Small intestine (tissue), 7 donors: ENCODE measurements at regions not wholly inside any gene's neighbourhood (a gene's known extent, or its start where the extent isn't known, plus 50 kb on each side); places are given as distances from the start of the nearest gene placed in this dataset.

Experiments used
- DNase-seq, 2 donors: peaks; one replicate each; pipeline versions ENCODE4 v3.0.0 to v3.0.0-alpha.2; 2013
- FAIRE-seq: peaks from 2 replicates; lab custom pipeline; 2012; peaks lifted over from hg19 to GRCh38; lab: Jason Lieb, UNC
- H3K27ac ChIP-seq, 3 donors: one replicate each; pipeline ENCODE4 v1.5.1; 2013; ENCODE audit warnings: low read length in 2 of 3, mild to moderate bottlenecking in 2 of 3, control low read depth in 1 of 3, inconsistent platforms in 1 of 3, low read depth in 1 of 3, moderate library complexity in 1 of 3
- H3K27me3 ChIP-seq, 3 donors: one replicate each; pipeline ENCODE4 v1.6.1; 2013; ENCODE audit warnings: low read length in 3 of 3, inconsistent platforms in 1 of 3; ENCODE audit not compliant: control insufficient read depth in 3 of 3, insufficient read depth in 3 of 3
- H3K36me3 ChIP-seq, 3 donors: one replicate each; pipeline ENCODE4 v1.6.1; 2013; ENCODE audit warnings: low read length in 3 of 3, inconsistent platforms in 1 of 3, low read depth in 1 of 3, mild to moderate bottlenecking in 1 of 3, moderate library complexity in 1 of 3; ENCODE audit not compliant: control insufficient read depth in 3 of 3, insufficient read depth in 2 of 3
- H3K4me1 ChIP-seq, 3 donors: one replicate each; pipeline ENCODE4 v1.6.1; 2013; ENCODE audit warnings: low read length in 2 of 3, inconsistent platforms in 1 of 3, low read depth in 1 of 3, mild to moderate bottlenecking in 1 of 3, moderate library complexity in 1 of 3; ENCODE audit not compliant: control insufficient read depth in 3 of 3, insufficient read depth in 2 of 3
- H3K4me3 ChIP-seq, 3 donors: one replicate each; pipeline ENCODE4 v1.5.1; 2013; ENCODE audit warnings: low read length in 3 of 3, control low read depth in 1 of 3, inconsistent platforms in 1 of 3, low read depth in 1 of 3, mild to moderate bottlenecking in 1 of 3, moderate library complexity in 1 of 3
- H3K9me3 ChIP-seq, 2 donors: one replicate each; pipeline ENCODE4 v1.6.1; 2013; ENCODE audit warnings: low read depth in 1 of 2, low read length in 1 of 2; ENCODE audit not compliant: control insufficient read depth in 2 of 2, insufficient read depth in 1 of 2
- WGBS, 3 donors: extraction: QIAGEN DNeasy Blood & Tissue Kit; methylation state at CpG; one replicate each; pipeline ENCODE4 v1.1.7; 2013; 5-methylcytosine and 5-hydroxymethylcytosine counted together
- donor health status: healthy with polysubstance abuse.
- donor health status: control.
- donor health status: control.
- donor health status: Bipolar disorder and iron deficiency.
- donor health status: healthy.

DNA sequence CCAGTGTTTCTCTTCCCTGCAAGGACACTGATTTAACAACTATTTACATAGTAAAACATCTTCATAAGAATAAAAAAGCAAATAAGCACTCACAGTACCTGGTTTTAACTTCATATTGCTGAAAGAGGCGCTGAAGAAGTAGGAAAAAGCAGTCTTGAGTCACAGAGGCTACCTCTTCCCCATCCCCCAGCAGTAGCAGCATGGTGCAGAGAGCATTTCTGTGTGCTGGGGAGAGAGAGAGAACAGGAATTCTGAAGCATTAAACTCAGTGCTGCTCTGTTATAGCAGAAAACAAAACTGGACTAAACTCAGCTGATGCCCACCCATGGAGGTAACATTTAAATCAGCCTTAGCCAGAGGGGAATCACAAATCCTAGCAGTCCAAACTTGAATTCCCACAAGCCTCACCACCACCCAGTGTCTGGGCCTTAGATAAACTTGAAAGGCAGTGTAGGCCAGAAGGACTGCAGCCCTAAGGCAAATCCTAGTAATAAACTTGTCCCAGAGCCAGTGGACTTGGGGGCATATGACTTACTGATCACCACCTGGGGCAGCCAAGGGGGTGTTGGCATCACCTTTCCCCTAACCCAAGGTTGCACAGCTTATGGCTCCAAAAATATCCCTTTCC is 321.8 kb upstream of the CWC22 start:
- no peak for DNase-seq
- Histone ChIP-seq H3K4me3 (no peak overlapping the region), H3K27ac (no peak overlapping the region), H3K9me3 (no peaks in the 10 kb centered on the region), H3K4me1 (no peaks in the 10 kb centered on the region), H3K36me3 (no peaks in the 10 kb centered on the region), H3K27me3 (no peaks in the 10 kb centered on the region)
- no peak for FAIRE-seq
- WGBS, 3 donors = 13 to 54% (median 18%) methylated on average over 1 of the region's 1 CpG

DNA sequence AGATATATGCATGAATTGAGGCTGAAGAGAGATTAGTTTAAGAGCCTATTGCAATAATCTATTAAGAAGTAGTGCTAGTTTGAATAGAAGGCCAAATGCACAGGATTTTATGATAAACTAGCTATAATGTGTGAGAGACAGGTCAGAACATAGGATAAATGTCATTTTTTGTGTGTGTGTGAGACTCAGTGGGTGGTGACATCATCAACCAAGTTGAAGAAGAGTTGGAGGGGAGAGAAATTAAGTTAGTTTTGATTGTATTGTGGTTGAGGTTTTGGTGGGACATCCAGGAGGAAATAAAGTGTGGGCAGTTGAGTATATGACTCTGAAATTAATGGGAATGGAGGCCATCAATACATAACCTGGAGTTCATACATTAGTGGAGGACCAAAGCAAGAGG is 320.1 kb upstream of the CWC22 start:
- Histone ChIP-seq H3K27ac (no peak overlapping the region), H3K36me3 (no peaks in the 10 kb centered on the region), H3K27me3 (no peaks in the 10 kb centered on the region), H3K4me1 (no peaks in the 10 kb centered on the region), H3K9me3 (no peaks in the 10 kb centered on the region), H3K4me3 (no peak overlapping the region)
- FAIRE-seq = no peak
- DNase-seq = no peak

DNA sequence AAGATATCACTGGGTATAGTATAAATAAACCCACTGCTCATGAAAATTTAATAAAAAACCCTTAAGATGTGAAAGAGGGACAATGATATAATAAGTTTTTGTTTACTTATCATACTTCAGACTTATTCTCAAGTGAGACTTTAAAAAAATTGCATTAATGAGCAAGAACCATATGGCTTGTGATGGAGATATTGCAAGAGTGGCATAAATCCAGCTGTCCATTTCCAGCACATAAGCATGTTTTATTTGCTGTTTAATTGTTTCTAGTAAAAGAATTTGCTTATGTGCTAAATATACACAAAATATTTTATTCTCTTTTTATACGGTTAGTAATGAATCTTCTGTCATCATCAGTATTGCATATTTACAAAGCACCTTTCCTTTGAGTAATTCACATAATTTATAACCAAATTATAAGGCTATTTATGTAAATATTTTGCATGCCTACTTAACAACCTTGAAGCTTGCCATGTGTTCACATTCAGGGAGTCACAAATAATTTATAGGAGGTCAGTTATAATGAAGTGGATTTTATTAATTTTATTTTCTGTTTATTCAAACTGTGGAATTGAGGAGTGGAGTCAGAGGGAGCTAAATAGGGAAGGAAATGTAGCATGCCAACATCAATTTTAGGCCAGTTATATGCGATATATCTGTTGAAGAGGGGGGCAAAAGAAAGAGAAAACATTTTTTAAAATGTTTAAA is 318.5 kb upstream of the CWC22 start:
- Histone ChIP-seq H3K27me3 (no peaks in the 10 kb centered on the region), H3K4me3 (no peak overlapping the region), H3K4me1 (no peaks in the 10 kb centered on the region), H3K9me3 (no peaks in the 10 kb centered on the region), H3K27ac (no peak overlapping the region), H3K36me3 (no peaks in the 10 kb centered on the region)
- no peak for DNase-seq
- FAIRE-seq = no peak
- WGBS, 3 donors = 69 to 81% (median 81%) methylated on average over 2 of the region's 2 CpGs

DNA sequence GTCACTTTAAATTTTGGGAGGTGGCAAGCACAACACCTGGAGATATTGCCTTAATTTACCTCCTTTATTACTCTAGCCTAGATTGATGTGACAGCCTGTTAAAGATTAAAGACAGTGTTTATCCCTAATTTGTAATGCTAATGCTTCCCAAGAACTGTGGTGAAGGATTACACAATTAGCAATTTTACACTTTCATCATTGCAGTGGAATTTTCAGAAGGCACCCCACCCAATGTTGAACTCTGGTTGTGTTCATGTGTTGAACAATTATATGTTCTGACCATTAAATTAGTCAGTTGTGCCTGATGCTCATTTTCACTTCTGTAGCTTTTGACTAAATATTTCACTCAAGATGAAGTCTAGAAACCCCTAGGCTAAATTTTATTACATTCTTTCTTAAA is 317.1 kb upstream of the CWC22 start:
- Histone ChIP-seq H3K27me3 (no peaks in the 10 kb centered on the region), H3K9me3 (no peaks in the 10 kb centered on the region), H3K4me1 (no peaks in the 10 kb centered on the region), H3K4me3 (no peak overlapping the region), H3K27ac (no peak overlapping the region), H3K36me3 (no peaks in the 10 kb centered on the region)
- FAIRE-seq (no peak), DNase-seq (no peak)

DNA sequence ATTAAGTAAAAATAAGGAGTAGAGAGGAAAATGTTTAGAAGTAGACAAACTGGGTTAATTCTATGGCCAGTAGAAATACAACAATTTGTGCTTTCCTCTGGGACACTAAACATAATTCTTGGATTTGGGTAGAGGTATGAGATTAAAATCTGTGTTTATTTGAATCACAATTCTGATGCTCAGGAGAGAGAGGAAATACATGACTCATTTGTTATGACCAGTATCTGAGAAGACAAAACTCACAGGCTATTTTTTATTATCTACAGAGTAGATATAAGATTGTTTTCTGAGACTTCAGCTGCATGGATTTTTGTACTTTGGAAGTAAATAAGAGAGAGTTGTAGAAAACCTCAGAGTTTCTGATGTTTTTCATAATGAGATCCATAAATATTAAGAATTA is 315.7 kb upstream of the CWC22 start:
- Histone ChIP-seq H3K36me3 (no peaks in the 10 kb centered on the region), H3K9me3 (no peaks in the 10 kb centered on the region), H3K4me3 (no peak overlapping the region), H3K4me1 (no peaks in the 10 kb centered on the region), H3K27ac (no peak overlapping the region), H3K27me3 (no peaks in the 10 kb centered on the region)
- no peak for FAIRE-seq
- no peak for DNase-seq

DNA sequence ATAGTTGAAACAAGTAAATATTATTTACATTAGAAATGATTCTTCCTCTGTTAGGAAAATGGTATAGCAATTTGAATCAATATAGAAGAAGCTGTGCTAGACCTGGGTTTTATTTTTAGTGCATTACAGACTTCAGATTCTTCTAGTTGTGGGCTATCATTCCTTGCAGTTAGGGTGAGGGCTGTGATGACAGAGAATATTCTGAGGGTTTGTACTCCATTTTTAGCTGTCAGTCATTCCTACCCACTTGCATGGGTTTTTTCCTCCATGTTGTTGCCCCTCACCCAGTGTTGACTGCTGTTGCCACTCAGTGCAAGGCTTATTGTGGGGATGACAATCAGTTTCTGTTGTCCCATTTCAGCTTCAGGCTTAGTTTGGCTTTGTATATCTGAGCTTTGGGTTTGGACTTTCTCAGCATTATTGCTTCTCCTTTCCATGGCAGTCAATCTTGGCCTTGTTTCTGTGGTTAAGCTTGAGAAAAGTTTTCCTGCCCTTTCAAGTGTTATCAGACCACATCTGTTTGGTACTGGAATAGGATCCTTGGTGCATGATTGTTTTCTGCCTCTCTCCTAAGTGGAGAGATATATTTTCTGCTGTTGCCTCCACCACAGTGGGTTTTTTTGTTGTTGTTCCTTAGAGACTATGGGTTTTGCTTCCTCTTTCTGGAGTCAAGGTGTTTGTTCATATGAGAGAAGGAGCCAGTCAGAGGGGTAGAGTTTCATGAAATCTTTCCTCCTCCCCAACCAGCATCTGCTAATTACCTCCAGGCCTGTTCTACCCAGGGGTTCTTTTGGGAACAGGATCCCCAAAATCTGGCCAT is 312.7 kb upstream of the CWC22 start:
- Histone ChIP-seq H3K36me3 (no peaks in the 10 kb centered on the region), H3K27ac (no peak overlapping the region), H3K27me3 (no peaks in the 10 kb centered on the region), H3K9me3 (no peaks in the 10 kb centered on the region), H3K4me1 (no peaks in the 10 kb centered on the region), H3K4me3 (no peak overlapping the region)
- no peak for FAIRE-seq
- DNase-seq = no peak

DNA sequence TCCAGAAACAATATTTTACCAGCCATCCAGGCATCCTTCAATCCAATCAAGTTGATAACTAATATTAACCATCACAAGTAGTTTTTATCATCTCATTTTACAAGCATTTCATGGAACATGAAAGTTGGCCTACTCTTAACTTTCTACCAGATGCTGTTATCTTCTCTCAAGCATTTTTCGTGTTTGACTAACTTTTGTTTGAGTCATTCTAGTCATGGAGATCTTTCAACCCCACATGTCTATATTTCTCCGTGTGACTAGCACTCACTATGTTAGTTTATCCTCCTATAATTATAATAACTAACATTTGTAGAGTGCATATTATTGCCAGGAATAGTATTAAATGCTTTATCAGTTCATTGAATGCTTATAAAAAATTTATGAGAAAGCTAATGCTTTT is 307.0 kb upstream of the CWC22 start:
- 65 to 77% (median 70%) methylated on average over 2 of the region's 2 CpGs for WGBS, 3 donors
- Histone ChIP-seq H3K4me3 (no peak overlapping the region), H3K4me1 (no peaks in the 10 kb centered on the region), H3K27ac (no peak overlapping the region), H3K36me3 (no peaks in the 10 kb centered on the region), H3K9me3 (no peaks in the 10 kb centered on the region), H3K27me3 (no peaks in the 10 kb centered on the region)
- FAIRE-seq (no peak), DNase-seq (no peak)

DNA sequence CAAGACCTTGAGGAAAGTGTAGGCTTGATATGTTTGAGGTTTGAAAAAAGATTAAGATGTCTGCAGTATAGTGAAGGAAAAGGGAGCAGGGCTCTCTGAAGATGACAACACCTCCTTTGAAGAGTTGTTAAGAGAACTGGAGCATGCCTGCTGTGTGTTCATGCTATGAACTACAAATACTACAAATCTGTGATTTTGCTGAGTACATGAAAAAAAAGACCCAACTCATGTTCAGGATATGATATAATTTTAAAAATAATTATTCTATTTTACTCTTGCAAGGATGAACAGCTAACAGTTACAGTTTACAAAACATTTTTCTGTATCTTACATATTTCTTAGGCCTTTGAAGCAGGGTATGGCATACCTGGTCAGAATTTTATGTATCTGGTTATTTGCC is 305.4 kb upstream of the CWC22 start:
- no peak for FAIRE-seq

More for the DNA sequence above, 305.4 kb upstream of the CWC22 start:
- no peaks in the 10 kb centered on the region for H3K27me3 ChIP-seq
- no peaks in the 10 kb centered on the region for H3K36me3 ChIP-seq
- no peaks in the 10 kb centered on the region for H3K9me3 ChIP-seq
- H3K27ac ChIP-seq = no peak overlapping the region
- no peak overlapping the region for H3K4me3 ChIP-seq
- no peak for DNase-seq
- H3K4me1 ChIP-seq = no peaks in the 10 kb centered on the region
